ENCODE measurements at regions not wholly inside any gene's neighbourhood (a gene's known extent, or its start where the extent isn't known, plus 50 kb on each side); places are given as distances from the start of the nearest gene placed in this dataset.

DNA sequence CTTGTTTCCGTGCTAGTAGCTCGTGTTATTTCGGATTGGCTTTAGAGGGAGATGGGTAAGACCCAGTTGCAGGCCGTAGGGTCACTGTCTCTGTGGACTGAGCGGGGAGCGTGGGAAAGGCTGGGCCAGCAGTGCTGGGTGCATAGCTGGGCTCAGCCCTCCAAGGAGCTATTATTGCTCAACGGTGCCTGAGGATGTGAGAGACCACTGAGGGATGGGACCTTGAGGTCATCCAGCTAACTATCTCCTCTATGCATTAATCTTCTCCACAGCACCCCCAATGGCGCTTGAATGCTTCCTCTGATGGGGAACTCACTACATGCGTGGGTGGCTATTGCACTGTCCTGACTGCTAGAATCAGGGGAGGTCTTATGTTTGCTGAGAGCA lies 126.1 kb upstream of the FOXF1 start:
- H3K27ac ChIP-seq = no peak overlapping the region
- no peaks in the 10 kb centered on the region for H3K4me1 ChIP-seq (ENCODE audit: control insufficient read depth in 1 of 2, low read depth in 2 of 2)
- H3K27me3 ChIP-seq (replicated peaks; ENCODE audit: insufficient read depth) = no peaks in the 10 kb centered on the region
- H3K36me3 ChIP-seq = no peaks in the 10 kb centered on the region
- H3K4me3 ChIP-seq = no peak overlapping the region
- ATAC-seq (ENCODE audit: insufficient number of reproducible peaks, low FRiP score, low read depth) = no peak
- DNase-seq (ENCODE audit: low spot score) = no peak
- TF ChIP-seq, protein P1, sequence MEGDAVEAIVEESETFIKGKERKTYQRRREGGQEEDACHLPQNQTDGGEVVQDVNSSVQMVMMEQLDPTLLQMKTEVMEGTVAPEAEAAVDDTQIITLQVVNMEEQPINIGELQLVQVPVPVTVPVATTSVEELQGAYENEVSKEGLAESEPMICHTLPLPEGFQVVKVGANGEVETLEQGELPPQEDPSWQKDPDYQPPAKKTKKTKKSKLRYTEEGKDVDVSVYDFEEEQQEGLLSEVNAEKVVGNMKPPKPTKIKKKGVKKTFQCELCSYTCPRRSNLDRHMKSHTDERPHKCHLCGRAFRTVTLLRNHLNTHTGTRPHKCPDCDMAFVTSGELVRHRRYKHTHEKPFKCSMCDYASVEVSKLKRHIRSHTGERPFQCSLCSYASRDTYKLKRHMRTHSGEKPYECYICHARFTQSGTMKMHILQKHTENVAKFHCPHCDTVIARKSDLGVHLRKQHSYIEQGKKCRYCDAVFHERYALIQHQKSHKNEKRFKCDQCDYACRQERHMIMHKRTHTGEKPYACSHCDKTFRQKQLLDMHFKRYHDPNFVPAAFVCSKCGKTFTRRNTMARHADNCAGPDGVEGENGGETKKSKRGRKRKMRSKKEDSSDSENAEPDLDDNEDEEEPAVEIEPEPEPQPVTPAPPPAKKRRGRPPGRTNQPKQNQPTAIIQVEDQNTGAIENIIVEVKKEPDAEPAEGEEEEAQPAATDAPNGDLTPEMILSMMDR (IDR thresholded peaks at IDR 0.05) = no peak
- H3K9me3 ChIP-seq = no peaks in the 10 kb centered on the region

DNA sequence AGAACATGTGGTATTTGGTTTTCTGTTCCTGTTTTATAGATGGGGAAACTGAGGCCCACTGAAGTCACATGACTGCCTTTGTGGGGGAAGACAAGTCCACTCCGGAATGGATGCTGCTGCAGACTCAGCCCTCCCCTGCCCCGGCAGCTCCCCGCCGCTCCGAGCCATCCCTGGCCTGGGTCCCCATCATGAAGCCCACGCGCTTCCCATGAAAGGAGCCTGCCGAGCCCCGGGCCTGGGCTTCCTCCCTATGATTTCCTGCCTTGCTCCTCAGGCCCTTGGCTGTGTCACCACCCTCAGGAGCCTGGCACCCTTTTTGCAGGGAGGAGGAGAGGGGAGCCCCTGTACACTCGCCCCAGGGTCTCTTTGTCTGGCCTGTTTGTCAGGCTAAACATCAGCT lies 125.3 kb upstream of the FOXF1 start:
- H3K4me1 ChIP-seq (ENCODE audit: control insufficient read depth in 1 of 2, low read depth in 2 of 2) = no peaks in the 10 kb centered on the region
- ATAC-seq (ENCODE audit: insufficient number of reproducible peaks, low FRiP score, low read depth) (no peak), DNase-seq (ENCODE audit: low spot score) (no peak)
- H3K4me3 ChIP-seq = no peak overlapping the region
- TF ChIP-seq, protein P1 (IDR thresholded peaks at IDR 0.05) = no peak
- no peak overlapping the region for H3K27ac ChIP-seq
- H3K9me3 ChIP-seq = no peaks in the 10 kb centered on the region
- H3K27me3 ChIP-seq (replicated peaks; ENCODE audit: insufficient read depth) = no peaks in the 10 kb centered on the region
- H3K36me3 ChIP-seq = no peaks in the 10 kb centered on the region

DNA sequence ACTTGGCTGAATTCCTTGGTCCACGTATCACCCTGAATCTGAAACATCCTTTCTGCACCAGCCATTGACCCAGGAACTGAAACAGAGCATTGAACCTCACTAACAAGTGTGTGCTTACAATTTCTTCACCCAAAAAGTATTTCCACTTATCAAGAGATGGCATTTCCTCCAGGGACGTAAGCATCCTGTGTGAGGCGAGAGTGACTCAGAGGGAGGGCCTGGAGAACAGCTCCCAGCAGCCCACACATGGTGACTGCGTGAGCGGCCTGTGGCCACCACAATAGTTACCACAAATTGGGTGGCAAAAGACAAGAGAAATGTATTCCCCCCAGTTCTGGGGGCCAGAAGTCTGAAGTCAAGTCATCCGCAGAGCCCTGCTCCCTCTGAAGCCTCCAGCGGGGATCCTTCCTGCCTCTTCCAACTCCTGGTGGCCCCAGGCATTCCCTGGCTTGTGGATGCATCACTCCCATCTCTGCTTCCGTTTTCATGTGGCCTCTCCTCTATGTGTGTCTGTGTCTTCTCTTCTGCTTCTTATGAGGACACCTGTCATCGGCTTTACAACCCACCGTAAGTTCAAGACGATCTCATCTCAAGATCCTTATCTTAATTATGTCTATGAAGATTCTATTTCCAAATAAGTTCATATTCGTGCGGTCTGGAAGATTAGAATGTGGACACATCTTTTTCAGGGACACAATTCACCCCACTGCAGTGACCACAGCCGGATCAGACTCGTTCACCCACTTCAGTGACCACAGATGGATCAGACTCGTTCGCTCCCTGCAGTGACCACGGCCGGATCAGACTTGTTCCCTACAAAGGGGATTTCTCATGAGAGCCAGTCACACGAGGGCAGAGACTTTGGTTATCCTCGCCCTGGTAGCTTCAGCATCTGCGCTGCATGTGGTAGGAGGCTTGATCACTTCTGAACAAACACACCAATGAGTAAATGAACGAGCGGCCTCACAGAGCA lies 122.6 kb upstream of the FOXF1 start:
- no peaks in the 10 kb centered on the region for H3K4me1 ChIP-seq (ENCODE audit: control insufficient read depth in 1 of 2, low read depth in 2 of 2)
- DNase-seq (ENCODE audit: low spot score) (no peak), ATAC-seq (ENCODE audit: insufficient number of reproducible peaks, low FRiP score, low read depth) (no peak)
- H3K27me3 ChIP-seq (replicated peaks; ENCODE audit: insufficient read depth) = no peaks in the 10 kb centered on the region
- H3K27ac ChIP-seq = no peak overlapping the region
- no peaks in the 10 kb centered on the region for H3K36me3 ChIP-seq
- TF ChIP-seq, protein P1 (IDR thresholded peaks at IDR 0.05) = no peak
- no peak overlapping the region for H3K4me3 ChIP-seq
- H3K9me3 ChIP-seq = no peaks in the 10 kb centered on the region

DNA sequence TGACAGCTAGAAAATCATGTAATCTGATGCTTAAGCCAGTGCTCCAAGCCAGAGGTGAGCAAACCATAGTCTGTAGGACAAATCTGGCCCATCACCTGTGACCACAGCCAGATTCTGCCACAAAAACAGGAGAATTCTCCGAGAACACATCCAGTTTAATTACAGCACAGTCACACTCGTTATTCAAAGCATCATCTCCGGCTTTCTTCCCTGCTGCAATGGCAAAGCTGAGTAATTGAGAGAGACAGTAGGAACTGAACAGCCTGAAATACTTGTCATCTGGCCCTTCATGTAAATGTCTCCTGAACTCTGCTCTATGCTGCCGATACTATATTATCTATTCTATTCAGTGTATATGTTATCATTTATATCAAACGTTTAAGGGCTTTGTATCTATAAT lies 121.4 kb upstream of the FOXF1 start:
- Histone ChIP-seq H3K36me3 (no peaks in the 10 kb centered on the region), H3K4me3 (no peak overlapping the region), H3K4me1 (ENCODE audit: control insufficient read depth in 1 of 2, low read depth in 2 of 2) (no peaks in the 10 kb centered on the region), H3K9me3 (no peaks in the 10 kb centered on the region), H3K27me3 (replicated peaks; ENCODE audit: insufficient read depth) (no peaks in the 10 kb centered on the region), H3K27ac (no peak overlapping the region)
- DNase-seq (ENCODE audit: low spot score) (no peak), ATAC-seq (ENCODE audit: insufficient number of reproducible peaks, low FRiP score, low read depth) (no peak)
- TF ChIP-seq, protein P1 (IDR thresholded peaks at IDR 0.05) = no peak

DNA sequence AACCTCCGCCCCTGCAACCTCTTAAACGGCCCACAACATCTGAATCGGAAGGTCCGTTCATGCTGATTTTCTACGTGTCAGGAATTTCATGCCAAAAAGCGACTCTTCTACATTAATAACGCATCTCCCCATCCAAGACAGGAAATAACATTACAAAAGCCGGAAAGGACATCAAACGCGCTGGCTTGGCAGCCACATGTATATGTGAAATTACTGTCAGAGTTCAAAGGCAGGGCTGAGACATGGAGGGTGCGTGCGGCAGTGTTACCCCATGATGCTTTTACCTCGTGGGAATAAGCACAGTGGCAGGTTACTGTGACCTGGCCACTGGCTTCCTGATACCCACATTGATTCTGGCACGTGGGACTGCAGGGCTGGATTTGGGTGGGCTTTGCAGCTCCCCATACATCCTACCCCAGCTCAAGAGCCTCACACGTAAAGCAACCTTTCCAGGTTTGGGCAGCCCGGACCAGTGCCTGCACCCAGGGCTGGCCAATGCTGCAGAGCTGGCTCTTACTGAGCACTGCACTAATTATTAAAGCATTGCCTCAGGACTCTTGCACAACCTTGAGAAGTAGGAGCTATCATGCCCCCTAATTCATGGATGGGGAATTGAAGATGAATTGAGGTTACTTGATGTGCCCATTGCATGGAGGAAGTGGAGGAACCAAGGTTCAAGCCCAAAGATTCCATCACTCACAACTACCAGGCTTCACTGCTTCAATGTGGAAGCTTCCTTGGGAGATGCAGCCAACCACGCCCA lies 120.6 kb upstream of the FOXF1 start:
- Histone ChIP-seq H3K9me3 (no peaks in the 10 kb centered on the region), H3K4me3 (no peak overlapping the region), H3K36me3 (no peaks in the 10 kb centered on the region), H3K4me1 (ENCODE audit: control insufficient read depth in 1 of 2, low read depth in 2 of 2) (no peaks in the 10 kb centered on the region), H3K27ac (no peak overlapping the region), H3K27me3 (replicated peaks; ENCODE audit: insufficient read depth) (no peaks in the 10 kb centered on the region)
- TF ChIP-seq, protein P1 (IDR thresholded peaks at IDR 0.05) = no peak
- DNase-seq (ENCODE audit: low spot score) (no peak), ATAC-seq (ENCODE audit: insufficient number of reproducible peaks, low FRiP score, low read depth) (no peak)
